ENCODE measurements at regions not wholly inside any gene's neighbourhood (a gene's known extent, or its start where the extent isn't known, plus 50 kb on each side); places are given as distances from the start of the nearest gene placed in this dataset.

GRCh38 chr16:76190480-76190879 is 86.7 kb upstream of the CNTNAP4 start:
- Histone ChIP-seq H3K4me3 (no peak overlapping the region), H3K9me3 (replicated peaks) (peaks cover 28% of the 10 kb centered on the region), H3K27me3 (ENCODE audit: low read depth) (no peaks in the 10 kb centered on the region), H3K4me1 (no peaks in the 10 kb centered on the region), H3K27ac (replicated peaks) (no peak overlapping the region), H3K36me3 (no peaks in the 10 kb centered on the region)
- TF ChIP-seq CTCF (IDR thresholded peaks at IDR 0.05; ENCODE audit: borderline replicate concordance) = no peak
- no peak for DNase-seq
- intact Hi-C loops (cut with micrococcal nuclease) = no loop called here

- TF ChIP-seq CTCF (IDR thresholded peaks at IDR 0.05; ENCODE audit: borderline replicate concordance) = no peak
- Histone ChIP-seq H3K4me3 (no peak overlapping the region), H3K36me3 (no peaks in the 10 kb centered on the region), H3K4me1 (no peaks in the 10 kb centered on the region), H3K9me3 (replicated peaks) (no peaks in the 10 kb centered on the region), H3K27me3 (ENCODE audit: low read depth) (no peaks in the 10 kb centered on the region), H3K27ac (replicated peaks) (no peak overlapping the region)
- DNase-seq = no peak
- intact Hi-C loops (cut with micrococcal nuclease) = no loop called here
These were observed 83.1 kb upstream of the CNTNAP4 start for GRCh38 chr16:76193906-76194615.

- Histone ChIP-seq H3K4me1 (no peaks in the 10 kb centered on the region), H3K27ac (replicated peaks) (no peak overlapping the region), H3K9me3 (replicated peaks) (no peaks in the 10 kb centered on the region), H3K27me3 (ENCODE audit: low read depth) (no peaks in the 10 kb centered on the region), H3K4me3 (no peak overlapping the region), H3K36me3 (no peaks in the 10 kb centered on the region)
- intact Hi-C loops (cut with micrococcal nuclease) = no loop called here
- no peak for DNase-seq
- no peak for TF ChIP-seq CTCF (IDR thresholded peaks at IDR 0.05; ENCODE audit: borderline replicate concordance)
These were observed 82.6 kb upstream of the CNTNAP4 start for GRCh38 chr16:76194616-76195015.

- Histone ChIP-seq H3K9me3 (replicated peaks) (no peaks in the 10 kb centered on the region), H3K4me1 (no peaks in the 10 kb centered on the region), H3K36me3 (no peaks in the 10 kb centered on the region), H3K27ac (replicated peaks) (no peak overlapping the region), H3K4me3 (no peak overlapping the region), H3K27me3 (ENCODE audit: low read depth) (no peaks in the 10 kb centered on the region)
- no peak for TF ChIP-seq CTCF (IDR thresholded peaks at IDR 0.05; ENCODE audit: borderline replicate concordance)
- no peak for DNase-seq
- intact Hi-C loops (cut with micrococcal nuclease) = no loop called here
These were observed 82.1 kb upstream of the CNTNAP4 start for GRCh38 chr16:76195056-76195455.

- Histone ChIP-seq H3K27ac (replicated peaks) (no peak overlapping the region), H3K9me3 (replicated peaks) (no peaks in the 10 kb centered on the region), H3K27me3 (ENCODE audit: low read depth) (no peaks in the 10 kb centered on the region), H3K4me3 (no peak overlapping the region), H3K36me3 (no peaks in the 10 kb centered on the region), H3K4me1 (no peaks in the 10 kb centered on the region)
- TF ChIP-seq CTCF (IDR thresholded peaks at IDR 0.05; ENCODE audit: borderline replicate concordance) = no peak
- DNase-seq = no peak
- intact Hi-C loops (cut with micrococcal nuclease) = no loop called here
These were observed 81.6 kb upstream of the CNTNAP4 start for GRCh38 chr16:76195648-76196047.

Measured in left ventricle myocardium inferior (tissue), 1 donor.